ENCODE measurements at regions not wholly inside any gene's neighbourhood (a gene's known extent, or its start where the extent isn't known, plus 50 kb on each side); places are given as distances from the start of the nearest gene placed in this dataset.

GRCh38 chr13:105139380-105140285 is 1395.8 kb downstream of the EFNB2 start:
- no peak for TF ChIP-seq CTCF (IDR thresholded peaks at IDR 0.05)

- no peak for TF ChIP-seq CTCF (IDR thresholded peaks at IDR 0.05)
These were observed 1396.4 kb downstream of the EFNB2 start for GRCh38 chr13:105139048-105139379.

GRCh38 chr13:105135852-105136615 is 1399.4 kb downstream of the EFNB2 start:
- no peak for TF ChIP-seq CTCF (IDR thresholded peaks at IDR 0.05)

- TF ChIP-seq CTCF (IDR thresholded peaks at IDR 0.05): no peak
These were observed 1407.7 kb downstream of the EFNB2 start for GRCh38 chr13:105127732-105128131.

- no peak for TF ChIP-seq CTCF (IDR thresholded peaks at IDR 0.05)
These were observed 1414.2 kb downstream of the EFNB2 start for GRCh38 chr13:105121221-105121620.

- no peak for TF ChIP-seq CTCF (IDR thresholded peaks at IDR 0.05)
These were observed 1417.0 kb downstream of the EFNB2 start for GRCh38 chr13:105118426-105118985.

- TF ChIP-seq CTCF (IDR thresholded peaks at IDR 0.05): no peak
These were observed 1418.5 kb downstream of the EFNB2 start for GRCh38 chr13:105116966-105117365.
